Adrenal gland (tissue), 9 donors: ENCODE measurements at regions not wholly inside any gene's neighbourhood (a gene's known extent, or its start where the extent isn't known, plus 50 kb on each side); places are given as distances from the start of the nearest gene placed in this dataset.

Source experiments
- DNase-seq, 7 donors: peaks; one replicate each; pipeline ENCODE4 v3.0.0-alpha.2; 2019 to 2020
- H3K27ac ChIP-seq, 5 donors: fragments of 200-600 bp; sonication (generic) in 4 of 5; 1 replicate in 3 of 5; 2 replicates in 2 of 5; pipeline versions ENCODE4 v1.5.1 to v1.8.0; 2016 to 2020; ENCODE audit warnings: mild to moderate bottlenecking in 1 of 5
- H3K27me3 ChIP-seq: fragments of 200-600 bp; 2 replicates; pipeline ENCODE4 v1.8.0; 2021
- H3K36me3 ChIP-seq, 2 donors: fragments of 200-600 bp; replicated peaks in 1 of 2; 1 replicate in 1 of 2; 2 replicates in 1 of 2; pipeline versions ENCODE4 v1.5.1 to v1.8.0; 2018 to 2022
- H3K4me1 ChIP-seq, 2 donors: fragments of 200-600 bp; replicated peaks in 1 of 2; 1 replicate in 1 of 2; 2 replicates in 1 of 2; pipeline versions ENCODE4 v1.5.1 to v1.8.0; 2018 to 2021
- H3K4me3 ChIP-seq, 4 donors: fragments of 200-600 bp; sonication (generic) in 3 of 4; one replicate each; pipeline ENCODE4 v1.5.1; 2016 to 2018
- H3K9me3 ChIP-seq, 3 donors: fragments of 200-600 bp; sonication (generic) in 1 of 3; replicated peaks in 1 of 3; 1 replicate in 2 of 3; 2 replicates in 1 of 3; pipeline versions ENCODE4 v1.5.1 to v1.8.0; 2016 to 2021
- CTCF ChIP-seq, 6 experiments: fragments of 450-650 bp in 4 of 6; fragments of 200-600 bp in 2 of 6; sonication (generic) in 1 of 6; IDR thresholded peaks; 1 replicate in 5 of 6; 2 replicates in 1 of 6; pipeline versions ENCODE4 v1.5.1 to v1.8.0; 2016 to 2021; ENCODE audit warnings: antibody characterized with exemption in 6 of 6, mild to moderate bottlenecking in 2 of 6, moderate library complexity in 1 of 6
- POLR2A ChIP-seq, 2 donors: fragments of 450-650 bp; IDR thresholded peaks; one replicate each; pipeline ENCODE4 v1.6.1; 2017; ENCODE audit warnings: antibody characterized with exemption in 2 of 2, mild to moderate bottlenecking in 2 of 2, moderate library complexity in 1 of 2
- WGBS, 4 donors: extraction: QIAGEN DNeasy Blood & Tissue Kit in 2 of 4; methylation state at CpG; one replicate each; pipeline versions ENCODE4 v1.1.5 to v1.1.7; 2013 to 2017; 5-methylcytosine and 5-hydroxymethylcytosine counted together
- intact Hi-C, 2 donors: fragments of 100-400 bp; cut with DNase I; formaldehyde crosslinking; loops; one replicate each; pipeline versions ENCODE4 v1.14.1 to v1.15.0; 2022 to 2023
- donor health status: healthy with polysubstance abuse.
- donor health status: Bipolar disorder and iron deficiency.
- donor health status: DM: yes; HTN: yes; CAD: no.
- donor health status: DM: no; HTN: no; CAD: no.
- donor health status: DM: no; HTN: no; CAD: no.

DNA sequence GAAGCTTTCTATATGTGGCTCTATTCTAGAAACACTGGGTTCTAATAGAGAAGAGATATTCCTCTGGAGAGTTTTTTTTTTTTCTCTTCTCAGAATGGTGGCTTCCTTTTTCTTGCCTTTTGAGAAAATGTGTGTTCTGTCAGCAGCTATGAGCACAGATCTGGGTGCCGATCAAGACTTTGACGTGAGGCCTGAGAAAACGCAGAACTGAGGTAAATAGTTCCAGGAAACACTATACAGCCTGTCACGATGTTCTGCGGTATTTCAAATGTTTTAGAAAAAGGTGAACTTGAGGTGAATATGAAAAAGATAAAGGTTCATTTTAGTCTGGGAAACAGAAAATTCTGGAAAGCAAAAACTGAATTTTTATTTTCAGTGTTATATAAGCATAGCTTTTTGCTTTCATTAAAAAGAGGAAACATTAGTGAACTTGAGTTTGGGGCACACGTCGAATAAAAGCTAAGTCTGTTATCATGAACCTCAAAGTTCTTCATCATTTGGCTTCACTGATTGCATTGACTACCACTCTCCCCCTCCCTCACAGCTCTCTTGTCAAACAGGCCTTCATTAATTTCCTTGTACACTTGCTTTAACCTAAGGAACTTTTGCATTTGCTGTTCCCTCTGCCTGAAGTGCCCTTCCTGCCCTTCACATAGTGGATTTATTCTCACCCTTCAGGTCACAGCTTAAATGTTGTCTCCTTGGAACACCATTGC lies 265.1 kb downstream of the NFKBIZ start:
- no peak overlapping the region for H3K4me3 ChIP-seq
- no peak overlapping the region for H3K27ac ChIP-seq
- intact Hi-C loops = no loop called here

DNA sequence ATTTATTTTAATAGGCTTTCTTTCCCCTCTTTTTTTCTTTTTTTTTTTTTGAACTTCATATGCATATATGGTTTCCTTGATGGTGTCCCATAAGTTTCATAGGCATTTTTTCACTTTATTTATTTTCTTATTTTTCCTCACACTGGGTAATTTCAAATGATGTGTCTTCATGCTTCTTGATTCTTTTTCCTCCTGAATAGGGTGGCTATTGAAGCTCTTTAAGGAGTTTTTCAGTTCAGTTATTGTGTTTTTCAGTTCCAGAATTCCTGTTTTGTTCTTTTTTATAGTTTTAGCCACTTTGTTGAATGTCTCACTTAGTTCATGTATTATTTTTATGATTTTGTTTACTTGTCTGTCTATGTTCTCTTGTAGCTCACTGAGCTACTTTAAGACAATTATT lies 273.2 kb downstream of the NFKBIZ start:
- DNase-seq = no peak
- H3K27ac ChIP-seq = no peak overlapping the region
- no peak for TF ChIP-seq CTCF (IDR thresholded peaks at IDR 0.05)
- no peak for TF ChIP-seq POLR2A (IDR thresholded peaks at IDR 0.05)
- intact Hi-C loops = no loop called here
- no peaks in the 10 kb centered on the region for H3K9me3 ChIP-seq
- peaks cover 0 to 4% of the 10 kb centered on the region in 2 donors for H3K4me1 ChIP-seq
- no peaks in the 10 kb centered on the region for H3K36me3 ChIP-seq
- H3K4me3 ChIP-seq = no peak overlapping the region
- H3K27me3 ChIP-seq = no peaks in the 10 kb centered on the region

More for the DNA sequence above, 265.1 kb downstream of the NFKBIZ start:
- WGBS, 4 donors = 71 to 79% (median 75%) methylated on average over 7 of the region's 7 CpGs
- Histone ChIP-seq H3K27me3 (no peaks in the 10 kb centered on the region), H3K4me1 (no peaks in the 10 kb centered on the region), H3K36me3 (no peaks in the 10 kb centered on the region), H3K9me3 (no peaks in the 10 kb centered on the region)
- no peak for DNase-seq
- no peak for TF ChIP-seq POLR2A (IDR thresholded peaks at IDR 0.05)
- TF ChIP-seq CTCF (IDR thresholded peaks at IDR 0.05) = no peak

DNA sequence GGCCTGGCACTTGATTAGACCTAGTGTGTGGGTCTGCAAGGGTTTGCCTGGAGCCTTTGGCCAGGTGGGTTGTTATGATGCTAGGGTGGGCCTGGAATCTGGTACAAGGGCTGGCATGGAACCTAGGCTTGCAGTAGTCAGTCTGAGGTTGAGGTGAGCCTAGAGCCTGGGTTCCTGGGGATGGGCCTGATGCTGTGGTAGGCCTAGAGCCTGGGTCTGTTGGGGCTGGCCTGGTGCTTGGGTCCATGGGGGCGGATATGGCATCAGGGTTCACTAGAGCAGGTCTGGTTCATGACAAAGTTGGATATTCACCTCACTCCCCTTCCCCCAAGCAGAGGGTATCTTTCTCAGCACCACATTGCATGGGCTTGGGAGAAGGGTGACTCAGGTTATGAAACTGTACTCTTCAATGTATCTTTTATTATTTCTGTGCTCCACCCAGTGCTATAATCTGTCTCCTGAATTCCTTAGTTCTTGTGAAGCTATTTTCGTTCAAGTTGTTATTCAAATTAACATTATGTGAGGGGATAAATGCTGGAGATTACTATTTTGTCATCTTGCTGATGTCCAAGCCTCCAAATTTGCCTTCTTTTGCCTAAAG lies 274.4 kb downstream of the NFKBIZ start:
- no peaks in the 10 kb centered on the region for H3K36me3 ChIP-seq
- no peaks in the 10 kb centered on the region for H3K27me3 ChIP-seq
- no peak overlapping the region for H3K27ac ChIP-seq
- H3K9me3 ChIP-seq = no peaks in the 10 kb centered on the region
- intact Hi-C loops = no loop called here
- H3K4me3 ChIP-seq = no peak overlapping the region
- H3K4me1 ChIP-seq = peaks cover 0 to 4% of the 10 kb centered on the region in 2 donors
- WGBS, 4 donors = 32 to 85% (median 65%) methylated on average over 2 of the region's 2 CpGs
- DNase-seq = no peak
- TF ChIP-seq POLR2A (IDR thresholded peaks at IDR 0.05) (no peak), CTCF (IDR thresholded peaks at IDR 0.05) (no peak)

DNA sequence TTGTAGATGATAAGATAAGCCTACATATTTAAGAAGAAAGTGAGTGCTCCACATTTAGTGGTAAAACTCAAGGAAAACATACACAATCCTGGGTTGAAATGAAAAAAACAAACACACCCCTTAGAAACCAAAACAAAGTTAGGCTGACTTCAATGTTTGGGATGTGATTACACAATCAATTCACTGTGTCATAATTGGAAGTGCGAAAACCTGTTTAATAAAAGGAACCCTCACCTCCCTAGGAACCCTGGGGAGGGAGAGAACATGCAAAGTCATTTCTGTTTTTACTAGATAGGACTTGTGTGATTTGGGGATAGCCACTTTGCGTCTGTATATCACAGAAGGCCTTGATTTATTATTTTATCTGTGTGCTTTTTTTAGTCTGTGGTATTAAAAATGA lies 275.0 kb downstream of the NFKBIZ start:
- 27 to 71% (median 45%) methylated on average over 2 of the region's 2 CpGs for WGBS, 4 donors
- no peak overlapping the region for H3K4me3 ChIP-seq
- H3K9me3 ChIP-seq = no peaks in the 10 kb centered on the region
- H3K27me3 ChIP-seq = no peaks in the 10 kb centered on the region
- DNase-seq = no peak
- H3K27ac ChIP-seq = no peak overlapping the region
- peaks cover 0 to 4% of the 10 kb centered on the region in 2 donors for H3K4me1 ChIP-seq
- no peaks in the 10 kb centered on the region for H3K36me3 ChIP-seq
- intact Hi-C loops = no loop called here
- TF ChIP-seq POLR2A (IDR thresholded peaks at IDR 0.05) = no peak
- TF ChIP-seq CTCF (IDR thresholded peaks at IDR 0.05) = no peak
